Thymus (tissue), 11 donors: ENCODE measurements at regions not wholly inside any gene's neighbourhood (a gene's known extent, or its start where the extent isn't known, plus 50 kb on each side); places are given as distances from the start of the nearest gene placed in this dataset.

Source experiments
- DNase-seq, 9 donors: peaks; one replicate each; pipeline ENCODE4 v3.0.0-alpha.2; 2013; ENCODE audit warnings: low spot score in 9 of 9, low read depth in 6 of 9, missing footprints in 1 of 9
- H3K27ac ChIP-seq, 2 donors: one replicate each; pipeline ENCODE4 v1.5.1; 2013; ENCODE audit warnings: control low read depth in 1 of 2, low read depth in 1 of 2, low read length in 1 of 2, mild to moderate bottlenecking in 1 of 2, moderate library complexity in 1 of 2
- H3K27me3 ChIP-seq, 2 donors: one replicate each; pipeline ENCODE4 v1.5.1; 2013; ENCODE audit warnings: low read length in 1 of 2; ENCODE audit not compliant: control insufficient read depth in 2 of 2, insufficient read depth in 1 of 2
- H3K36me3 ChIP-seq, 2 donors: one replicate each; pipeline ENCODE4 v1.5.1; 2013; ENCODE audit warnings: low read length in 1 of 2, mild to moderate bottlenecking in 1 of 2, moderate library complexity in 1 of 2; ENCODE audit not compliant: control insufficient read depth in 2 of 2, insufficient read depth in 2 of 2
- H3K4me1 ChIP-seq, 2 donors: one replicate each; pipeline ENCODE4 v1.5.1; 2013; ENCODE audit warnings: low read length in 2 of 2; ENCODE audit not compliant: control insufficient read depth in 2 of 2, insufficient read depth in 2 of 2
- H3K4me3 ChIP-seq, 2 donors: one replicate each; pipeline ENCODE4 v1.5.1; 2013; ENCODE audit warnings: low read length in 2 of 2, control low read depth in 1 of 2, mild to moderate bottlenecking in 1 of 2
- H3K9me3 ChIP-seq, 2 donors: one replicate each; pipeline ENCODE4 v1.5.1; 2013; ENCODE audit warnings: low read length in 1 of 2, mild to moderate bottlenecking in 1 of 2; ENCODE audit not compliant: control insufficient read depth in 2 of 2, insufficient read depth in 1 of 2
- WGBS: extraction: QIAGEN DNeasy Blood & Tissue Kit; methylation state at CpG from one replicate; pipeline ENCODE4 v1.1.7; 2013; 5-methylcytosine and 5-hydroxymethylcytosine counted together
- donor health status: healthy.

- no peak overlapping the region for H3K27ac ChIP-seq
- no peak for DNase-seq
- 90% methylated on average over 6 of the region's 6 CpGs for WGBS
Observed at GRCh38 chr6:6890400-6890858, 217.3 kb upstream of the RREB1 start.

DNA sequence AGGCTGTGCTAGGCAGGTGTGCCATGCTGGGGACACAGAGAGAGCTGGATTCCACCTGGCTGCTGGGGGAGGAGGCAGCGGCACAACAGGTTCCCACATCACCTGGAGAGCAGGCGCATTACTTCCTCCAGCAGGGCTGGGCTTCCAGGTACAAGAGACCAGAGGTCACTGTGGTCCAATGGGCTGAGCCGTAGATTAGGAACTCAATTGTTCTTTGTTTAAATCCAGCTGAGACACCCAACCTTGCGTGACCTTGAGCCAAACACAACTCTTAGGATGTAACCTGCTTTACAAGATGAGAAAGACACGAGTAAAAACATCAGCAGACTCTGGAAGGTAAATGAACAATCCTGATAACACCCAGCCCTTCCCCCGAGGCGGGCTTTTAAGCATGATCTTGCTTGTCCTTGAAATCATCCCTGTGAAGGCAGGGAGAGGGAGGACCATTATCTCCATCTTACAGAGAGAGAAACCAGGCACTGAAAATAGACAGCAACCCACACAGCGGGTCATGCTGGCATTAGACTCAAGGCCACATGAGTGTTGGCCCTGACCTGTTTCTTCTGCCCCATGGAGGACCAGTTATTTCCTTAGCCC, 216.5 kb upstream of the RREB1 start:
- Histone ChIP-seq H3K27ac (peak overlapping the region in 1 of 2 donors; percentile 68), H3K27me3 (no peaks in the 10 kb centered on the region), H3K36me3 (no peaks in the 10 kb centered on the region), H3K4me1 (peaks cover 8 to 31% of the 10 kb centered on the region in 2 donors), H3K9me3 (no peaks in the 10 kb centered on the region), H3K4me3 (no peak overlapping the region)
- 96% methylated on average over 8 of the region's 8 CpGs for WGBS
- DNase-seq: no peak

More at GRCh38 chr6:6890400-6890858, 217.3 kb upstream of the RREB1 start:
- peaks cover 8 to 39% of the 10 kb centered on the region in 2 donors for H3K4me1 ChIP-seq
- H3K4me3 ChIP-seq: no peak overlapping the region
- no peaks in the 10 kb centered on the region for H3K36me3 ChIP-seq
- no peaks in the 10 kb centered on the region for H3K9me3 ChIP-seq
- H3K27me3 ChIP-seq: no peaks in the 10 kb centered on the region

- H3K36me3 ChIP-seq: no peaks in the 10 kb centered on the region
- no peaks in the 10 kb centered on the region for H3K27me3 ChIP-seq
- peak overlapping the region in 1 of 2 donors; percentile 68 for H3K27ac ChIP-seq
- H3K4me1 ChIP-seq: peaks cover 8 to 27% of the 10 kb centered on the region in 2 donors
- H3K4me3 ChIP-seq: no peak overlapping the region
- DNase-seq: peak in 8 of 9 donors; percentile 17 to 77 (median 40)
- 15% methylated on average over 6 of the region's 6 CpGs for WGBS
- no peaks in the 10 kb centered on the region for H3K9me3 ChIP-seq
Observed at GRCh38 chr6:6891949-6892461, 215.8 kb upstream of the RREB1 start.

DNA sequence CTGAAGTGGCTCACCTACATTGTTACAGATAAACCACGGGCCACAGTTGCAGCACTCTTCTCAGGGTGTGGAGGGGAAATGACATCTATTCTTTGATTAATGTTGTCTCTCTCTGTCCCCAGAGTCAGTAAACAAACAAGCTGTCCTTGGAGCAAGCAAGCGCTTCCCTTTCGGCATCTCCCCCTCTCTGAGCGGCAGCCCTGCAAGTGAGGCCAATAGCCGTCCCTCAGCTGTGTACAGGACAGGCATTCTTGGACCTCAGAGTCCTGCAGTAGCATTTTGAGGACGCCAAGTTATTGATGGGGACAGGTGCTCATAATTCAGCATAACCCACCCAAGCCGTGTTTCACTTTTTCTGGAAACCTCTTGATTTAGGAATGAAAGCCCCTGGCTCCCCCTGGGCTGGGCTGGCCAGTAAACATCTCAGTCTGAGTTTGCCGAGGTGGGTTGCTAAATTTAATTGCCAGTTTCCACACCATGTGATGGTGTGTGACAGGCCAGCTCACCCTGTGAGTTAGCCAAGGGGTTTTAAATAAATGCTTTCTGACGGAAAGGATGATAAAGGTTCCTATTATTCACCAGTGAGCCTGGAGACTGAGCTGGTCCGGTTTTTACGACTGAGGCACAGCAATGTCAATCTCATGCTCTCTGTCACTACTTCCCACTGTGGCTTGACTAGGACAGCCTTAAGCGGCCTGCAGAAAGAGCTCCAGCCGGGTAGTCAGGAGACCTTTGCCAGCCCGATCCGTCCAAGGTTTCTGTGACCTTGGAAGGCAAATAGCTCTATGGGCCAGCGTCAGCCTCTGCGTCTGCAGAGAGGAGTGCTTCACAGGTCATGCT, 214.8 kb upstream of the RREB1 start:
- 89% methylated on average over 17 of the region's 17 CpGs for WGBS
- Histone ChIP-seq H3K4me3 (no peak overlapping the region), H3K4me1 (peaks cover 8 to 26% of the 10 kb centered on the region in 2 donors), H3K9me3 (no peaks in the 10 kb centered on the region), H3K36me3 (no peaks in the 10 kb centered on the region), H3K27ac (no peak overlapping the region), H3K27me3 (no peaks in the 10 kb centered on the region)
- no peak for DNase-seq

- Histone ChIP-seq H3K4me3 (no peak overlapping the region), H3K27ac (no peak overlapping the region), H3K4me1 (peaks cover 8 to 26% of the 10 kb centered on the region in 2 donors), H3K27me3 (no peaks in the 10 kb centered on the region), H3K9me3 (no peaks in the 10 kb centered on the region), H3K36me3 (no peaks in the 10 kb centered on the region)
- DNase-seq: no peak
- 79% methylated on average over 19 of the region's 19 CpGs for WGBS
Observed at GRCh38 chr6:6893701-6894100, 214.1 kb upstream of the RREB1 start.

- H3K36me3 ChIP-seq: no peaks in the 10 kb centered on the region
- 98% methylated on average over 3 of the region's 3 CpGs for WGBS
- H3K4me1 ChIP-seq: peaks cover 8 to 20% of the 10 kb centered on the region in 2 donors
- no peaks in the 10 kb centered on the region for H3K9me3 ChIP-seq
- no peak overlapping the region for H3K4me3 ChIP-seq
- no peaks in the 10 kb centered on the region for H3K27me3 ChIP-seq
- DNase-seq: no peak
- H3K27ac ChIP-seq: no peak overlapping the region
Observed at GRCh38 chr6:6895929-6896328, 211.8 kb upstream of the RREB1 start.

DNA sequence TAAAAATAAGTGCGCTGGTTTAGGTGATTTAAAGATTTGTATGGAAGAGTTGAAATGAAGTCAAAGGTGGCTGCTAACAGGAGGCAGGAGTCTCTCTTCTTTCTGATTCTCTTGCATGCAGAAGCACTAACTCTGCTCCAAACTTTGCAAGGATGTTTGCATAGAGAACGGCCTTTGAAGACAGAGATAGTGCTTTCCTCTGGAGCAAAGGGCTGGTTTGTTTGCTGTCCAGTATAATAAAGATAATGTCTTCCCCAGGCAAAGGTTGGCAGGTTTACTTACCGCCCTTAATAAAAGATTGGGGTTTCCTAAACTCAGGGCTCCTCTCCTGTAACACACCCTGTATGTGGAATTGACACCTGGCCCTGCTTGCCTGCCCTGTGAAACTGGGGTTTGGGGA, 210.6 kb upstream of the RREB1 start:
- Histone ChIP-seq H3K36me3 (no peaks in the 10 kb centered on the region), H3K27ac (no peak overlapping the region), H3K4me1 (peaks cover 0 to 8% of the 10 kb centered on the region in 2 donors), H3K4me3 (no peak overlapping the region), H3K27me3 (no peaks in the 10 kb centered on the region), H3K9me3 (no peaks in the 10 kb centered on the region)
- DNase-seq: no peak
- 97% methylated on average over 3 of the region's 3 CpGs for WGBS

- peak in 1 of 9 donors; percentile 21 for DNase-seq
- peak overlapping the region in 1 of 2 donors; percentile 39 for H3K27ac ChIP-seq
- WGBS: 74% methylated on average over 15 of the region's 15 CpGs
Observed at GRCh38 chr6:6900569-6901204, 207.1 kb upstream of the RREB1 start.

More at GRCh38 chr6:6900569-6901204, 207.1 kb upstream of the RREB1 start:
- Histone ChIP-seq H3K4me1 (peaks cover 0 to 2% of the 10 kb centered on the region in 2 donors), H3K36me3 (no peaks in the 10 kb centered on the region), H3K9me3 (no peaks in the 10 kb centered on the region), H3K4me3 (no peak overlapping the region), H3K27me3 (no peaks in the 10 kb centered on the region)
